PFSK-1 (cell line): ENCODE measurements at regions not wholly inside any gene's neighbourhood (a gene's known extent, or its start where the extent isn't known, plus 50 kb on each side); places are given as distances from the start of the nearest gene placed in this dataset.

Experiments
- POLR2AphosphoS5 ChIP-seq: IDR thresholded peaks from 2 replicates; pipeline ENCODE4 v1.6.1; 2012; ENCODE audit warnings: low read depth, mild to moderate bottlenecking, control low read depth, low read length, moderate library complexity
- REST ChIP-seq, 2 experiments: IDR thresholded peaks; 2 replicates each; pipeline versions ENCODE4 v1.6.1 to v1.8.0; 2011 to 2012; ENCODE audit warnings: low read depth in 2 of 2, low read length in 2 of 2, control low read depth in 1 of 2, inconsistent platforms in 1 of 2, mild to moderate bottlenecking in 1 of 2, moderate library complexity in 1 of 2; ENCODE audit not compliant: insufficient read depth in 1 of 2
- SIN3A ChIP-seq: IDR thresholded peaks from 2 replicates; pipeline ENCODE4 v1.6.1; 2012; ENCODE audit warnings: mild to moderate bottlenecking, low read length, moderate library complexity, borderline replicate concordance; ENCODE audit not compliant: insufficient read depth
- TAF1 ChIP-seq: IDR thresholded peaks from 2 replicates; pipeline ENCODE4 v1.6.1; 2012; ENCODE audit warnings: low read length, control low read depth, borderline replicate concordance; ENCODE audit not compliant: insufficient read depth

GRCh38 chr22:49624421-49625177 lies 203.1 kb downstream of the BRD1 start:
- TF ChIP-seq POLR2AphosphoS5 (no peak), SIN3A (no peak), TAF1 (no peak), REST (IDR thresholded peaks at IDR 0.05; ENCODE audit: insufficient read depth in 1 of 2, low read depth in 2 of 2, low read length in 2 of 2) (no peak)
